ENCODE measurements at regions not wholly inside any gene's neighbourhood (a gene's known extent, or its start where the extent isn't known, plus 50 kb on each side); places are given as distances from the start of the nearest gene placed in this dataset.

GRCh38 chr1:239536165-239536849, 149.9 kb downstream of the CHRM3 start:
- H3K27ac ChIP-seq = no peak overlapping the region
- H3K9me3 ChIP-seq = no peaks in the 10 kb centered on the region
- H3K36me3 ChIP-seq = no peaks in the 10 kb centered on the region
- H3K4me1 ChIP-seq = no peaks in the 10 kb centered on the region
- in situ Hi-C loops (cut with MboI; ENCODE audit: low sequenced_read_pairs in 4 of 4) = no loop called here
- DNase-seq = no peak
- no peak for ATAC-seq
- no peaks in the 10 kb centered on the region for H3K27me3 ChIP-seq
- H3K4me3 ChIP-seq = no peak overlapping the region
- intact Hi-C loops (cut with DNase I; ENCODE audit: low total_unique reads) = no loop called here
- TF ChIP-seq POLR2A (IDR thresholded peaks at IDR 0.05) = no peak

- Histone ChIP-seq H3K9me3 (no peaks in the 10 kb centered on the region), H3K27me3 (no peaks in the 10 kb centered on the region), H3K4me3 (no peak overlapping the region), H3K4me1 (no peaks in the 10 kb centered on the region), H3K27ac (no peak overlapping the region), H3K36me3 (no peaks in the 10 kb centered on the region)
- DNase-seq (no peak), ATAC-seq (no peak)
- intact Hi-C loops (cut with DNase I; ENCODE audit: low total_unique reads) = no loop called here
- in situ Hi-C loops (cut with MboI; ENCODE audit: low sequenced_read_pairs in 4 of 4) = no loop called here
- no peak for TF ChIP-seq CTCF (IDR thresholded peaks at IDR 0.05 in 4 of 5, conservative IDR thresholded peaks at IDR 0.05 in 1 of 5)
- TF ChIP-seq POLR2A (IDR thresholded peaks at IDR 0.05) = no peak
Observed at GRCh38 chr1:239537795-239538194, 151.4 kb downstream of the CHRM3 start.

- TF ChIP-seq CTCF (IDR thresholded peaks at IDR 0.05 in 4 of 5, conservative IDR thresholded peaks at IDR 0.05 in 1 of 5) = no peak
- no peaks in the 10 kb centered on the region for H3K27me3 ChIP-seq
- H3K27ac ChIP-seq = no peak overlapping the region
- no peaks in the 10 kb centered on the region for H3K4me1 ChIP-seq
- no peak overlapping the region for H3K4me3 ChIP-seq
- no peaks in the 10 kb centered on the region for H3K36me3 ChIP-seq
- intact Hi-C loops (cut with DNase I; ENCODE audit: low total_unique reads) = no loop called here
- in situ Hi-C loops (cut with MboI; ENCODE audit: low sequenced_read_pairs in 4 of 4) = no loop called here
- no peak for DNase-seq
- ATAC-seq = no peak
- no peaks in the 10 kb centered on the region for H3K9me3 ChIP-seq
Observed at GRCh38 chr1:239538239-239538988, 152.0 kb downstream of the CHRM3 start.

- ATAC-seq (no peak), DNase-seq (no peak)
- no peaks in the 10 kb centered on the region for H3K36me3 ChIP-seq
- H3K4me3 ChIP-seq = no peak overlapping the region
- no peak overlapping the region for H3K27ac ChIP-seq
- H3K9me3 ChIP-seq = no peaks in the 10 kb centered on the region
- intact Hi-C loops (cut with DNase I; ENCODE audit: low total_unique reads) (no loop called here), in situ Hi-C loops (cut with MboI; ENCODE audit: low sequenced_read_pairs in 4 of 4) (no loop called here)
- H3K4me1 ChIP-seq = no peaks in the 10 kb centered on the region
- no peaks in the 10 kb centered on the region for H3K27me3 ChIP-seq
- TF ChIP-seq CTCF (IDR thresholded peaks at IDR 0.05 in 4 of 5, conservative IDR thresholded peaks at IDR 0.05 in 1 of 5) (no peak), POLR2A (IDR thresholded peaks at IDR 0.05) (no peak)
Observed at GRCh38 chr1:239539051-239539450, 152.7 kb downstream of the CHRM3 start.

GRCh38 chr1:239539812-239540211, 153.4 kb downstream of the CHRM3 start:
- Histone ChIP-seq H3K36me3 (no peaks in the 10 kb centered on the region), H3K4me3 (no peak overlapping the region), H3K9me3 (no peaks in the 10 kb centered on the region), H3K4me1 (no peaks in the 10 kb centered on the region), H3K27me3 (no peaks in the 10 kb centered on the region), H3K27ac (no peak overlapping the region)
- in situ Hi-C loops (cut with MboI; ENCODE audit: low sequenced_read_pairs in 4 of 4) (no loop called here), intact Hi-C loops (cut with DNase I; ENCODE audit: low total_unique reads) (no loop called here)
- ATAC-seq (no peak), DNase-seq (no peak)
- TF ChIP-seq POLR2A (IDR thresholded peaks at IDR 0.05) (no peak), CTCF (IDR thresholded peaks at IDR 0.05 in 4 of 5, conservative IDR thresholded peaks at IDR 0.05 in 1 of 5) (no peak)

Data from gastrocnemius medialis (tissue), 4 donors.